Fibroblast of upper back skin (primary cell): ENCODE measurements at regions not wholly inside any gene's neighbourhood (a gene's known extent, or its start where the extent isn't known, plus 50 kb on each side); places are given as distances from the start of the nearest gene placed in this dataset.
"Not testable (repeated sequence)": the region's sequence is repeated elsewhere in the genome, so short reads cannot be mapped to it uniquely, and the experiment has no call there.

Experiments used
- DNase-seq: peaks from one replicate; pipeline ENCODE4 v3.0.0-alpha.2; 2013

- no peak for DNase-seq
These were observed 381.8 kb downstream of the TCERG1L start for GRCh38 chr10:130929422-130930325.

- DNase-seq, result no peak
These were observed 380.7 kb downstream of the TCERG1L start for GRCh38 chr10:130930821-130931220.

- no peak for DNase-seq
These were observed 380.3 kb downstream of the TCERG1L start for GRCh38 chr10:130931256-130931655.

GRCh38 chr10:130932326-130933007 lies 379.1 kb downstream of the TCERG1L start:
- DNase-seq, result no peak

GRCh38 chr10:130933008-130933390 lies 378.5 kb downstream of the TCERG1L start:
- no peak for DNase-seq

GRCh38 chr10:130934293-130935127 lies 377.0 kb downstream of the TCERG1L start:
- no peak for DNase-seq

- no peak for DNase-seq
These were observed 376.4 kb downstream of the TCERG1L start for GRCh38 chr10:130935128-130935439.

- DNase-seq, result no peak
These were observed 375.5 kb downstream of the TCERG1L start for GRCh38 chr10:130935897-130936550.

GRCh38 chr10:130936851-130937250 lies 374.7 kb downstream of the TCERG1L start:
- no peak for DNase-seq

- no peak for DNase-seq
These were observed 373.5 kb downstream of the TCERG1L start for GRCh38 chr10:130938051-130938450.

- not testable (repeated sequence) for DNase-seq
These were observed 372.6 kb downstream of the TCERG1L start for GRCh38 chr10:130938891-130939290.

GRCh38 chr10:130941886-130942285 lies 369.6 kb downstream of the TCERG1L start:
- DNase-seq, result no peak

GRCh38 chr10:130952086-130952485 lies 359.4 kb downstream of the TCERG1L start:
- no peak for DNase-seq

- DNase-seq, result no peak
These were observed 357.1 kb downstream of the TCERG1L start for GRCh38 chr10:130954326-130954905.

- DNase-seq, result no peak
These were observed 355.3 kb downstream of the TCERG1L start for GRCh38 chr10:130956251-130956650.

- DNase-seq, result no peak
These were observed 354.1 kb downstream of the TCERG1L start for GRCh38 chr10:130957423-130957822.

GRCh38 chr10:130958003-130958402 lies 353.5 kb downstream of the TCERG1L start:
- no peak for DNase-seq

GRCh38 chr10:130958981-130959751 lies 352.4 kb downstream of the TCERG1L start:
- no peak for DNase-seq

- DNase-seq, result no peak
These were observed 351.7 kb downstream of the TCERG1L start for GRCh38 chr10:130959752-130960195.

- DNase-seq, result no peak
These were observed 351.0 kb downstream of the TCERG1L start for GRCh38 chr10:130960531-130960930.

- DNase-seq, result no peak
These were observed 349.8 kb downstream of the TCERG1L start for GRCh38 chr10:130961506-130962239.
